OCI-LY7 (cell line): ENCODE measurements at regions not wholly inside any gene's neighbourhood (a gene's known extent, or its start where the extent isn't known, plus 50 kb on each side); places are given as distances from the start of the nearest gene placed in this dataset.

Experiments used
- BruUV-seq: library from RNA; stranded (reverse); fragments of 400-500 nt; replicated peaks from 2 replicates; lab custom pipeline; 2021; lab: Mats Ljungman, UMichigan
- CTCF ChIA-PET: fragments of 300-600 bp; sonication (Branson Sonifier 250); formaldehyde crosslinking; loops from one replicate; lab custom pipeline; 2022; ENCODE audit warnings: antibody characterized with exemption; ENCODE audit not compliant: unreplicated experiment; lab: Charles Lee
- POLR2A ChIA-PET: fragments of 300-600 bp; sonication (Branson Sonifier 250); formaldehyde crosslinking; loops from one replicate; lab custom pipeline; 2022; ENCODE audit warnings: antibody characterized with exemption; lab: Charles Lee
- DNase-seq: peaks from one replicate; pipeline ENCODE4 v3.0.0-alpha.2; 2015; ENCODE audit warnings: low spot score
- H2AFZ ChIP-seq: fragments of 200-600 bp; sonication (generic), shearing (Covaris generic); 2 replicates; pipeline ENCODE4 v1.6.1; 2014; ENCODE audit warnings: mild to moderate bottlenecking, antibody characterized with exemption, low read length, moderate library complexity
- H3K27ac ChIP-seq: fragments of 200-600 bp; sonication (generic); 2 replicates; pipeline ENCODE4 v1.5.1; 2014; ENCODE audit warnings: mixed run types, low read depth, mild to moderate bottlenecking, moderate library complexity, low read length, inconsistent platforms; ENCODE audit not compliant: poor library complexity, severe bottlenecking
- H3K36me3 ChIP-seq: fragments of 200-600 bp; sonication (generic); 2 replicates; pipeline ENCODE4 v1.6.1; 2014; ENCODE audit warnings: mild to moderate bottlenecking, antibody characterized with exemption, low read length, moderate library complexity, mixed read lengths; ENCODE audit not compliant: insufficient read depth
- H3K4me1 ChIP-seq: fragments of 200-600 bp; sonication (generic); 2 replicates; pipeline ENCODE4 v1.5.1; 2014; ENCODE audit warnings: mild to moderate bottlenecking, low read length; ENCODE audit not compliant: insufficient read depth, poor library complexity, severe bottlenecking
- H3K4me2 ChIP-seq: fragments of 200-600 bp; sonication (generic); 2 replicates; pipeline ENCODE4 v1.6.1; 2014; ENCODE audit warnings: mild to moderate bottlenecking, low read length
- H3K4me3 ChIP-seq: fragments of 200-600 bp; sonication (generic); 2 replicates; pipeline ENCODE4 v1.5.1; 2014; ENCODE audit warnings: mild to moderate bottlenecking, low read depth, low read length; ENCODE audit not compliant: poor library complexity, severe bottlenecking
- H3K79me2 ChIP-seq: fragments of 200-600 bp; sonication (generic); 2 replicates; pipeline ENCODE4 v1.6.1; 2016; ENCODE audit warnings: low read depth, mild to moderate bottlenecking, low read length, moderate library complexity, mixed read lengths; ENCODE audit not compliant: insufficient read depth
- H3K9me2 ChIP-seq: fragments of 200-600 bp; sonication (generic); 2 replicates; pipeline ENCODE4 v1.6.1; 2016; ENCODE audit warnings: mild to moderate bottlenecking, low read length, mixed read lengths; ENCODE audit not compliant: insufficient read depth
- H3K9me3 ChIP-seq: fragments of 200-600 bp; sonication (generic); 2 replicates; pipeline ENCODE4 v1.6.1; 2014; ENCODE audit warnings: mild to moderate bottlenecking, mixed run types, low read length, mixed read lengths
- H4K20me1 ChIP-seq: fragments of 200-600 bp; sonication (generic); 2 replicates; pipeline ENCODE4 v1.6.1; 2014; ENCODE audit warnings: mild to moderate bottlenecking, antibody characterized with exemption, low read length, moderate library complexity, mixed read lengths; ENCODE audit not compliant: insufficient read depth
- EZH2phosphoT487 ChIP-seq: fragments of 200-600 bp; sonication (generic); IDR thresholded peaks from 2 replicates; pipeline ENCODE4 v1.6.1; 2018; ENCODE audit warnings: low read depth, borderline replicate concordance, mild to moderate bottlenecking, mixed run types, antibody characterized with exemption, low read length, moderate library complexity, mixed read lengths
- intact Hi-C: fragments of 100-400 bp; cut with micrococcal nuclease; formaldehyde crosslinking; loops from one replicate; pipeline ENCODE4 v1.10.0; 2022; ENCODE audit not compliant: unreplicated experiment
- TF ChIP-seq, protein P1 (sequence below): fragments of 200-600 bp; sonication (generic); conservative IDR thresholded peaks from 2 replicates; pipeline ENCODE4 v1.5.1; 2014; ENCODE audit warnings: mild to moderate bottlenecking, antibody characterized with exemption, low read length, moderate library complexity, mixed read lengths

DNA sequence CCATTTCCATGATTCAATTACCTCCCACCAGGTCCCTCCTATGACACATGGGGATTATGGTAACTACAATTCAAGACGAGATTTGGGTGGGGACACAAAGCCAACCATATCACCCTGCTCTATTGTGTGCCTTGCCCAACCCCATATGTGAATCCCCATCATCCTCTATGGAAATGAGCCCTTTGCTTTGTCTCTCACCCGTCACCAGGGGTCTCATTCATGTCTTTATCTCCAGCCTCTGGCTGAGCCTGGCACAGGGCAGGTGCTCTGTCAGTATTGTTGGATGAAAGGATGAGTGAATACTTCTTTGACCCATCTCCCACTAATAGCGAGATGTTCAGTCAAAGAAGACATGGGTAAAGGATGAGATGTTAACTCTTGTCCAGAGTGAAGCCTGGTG lies 116.6 kb upstream of the LGALSL start:
- Histone ChIP-seq H3K4me3 (no peak overlapping the region), H3K4me1 (no peaks in the 10 kb centered on the region), H3K4me2 (no peak overlapping the region), H3K9me2 (no peaks in the 10 kb centered on the region), H3K79me2 (no peaks in the 10 kb centered on the region), H4K20me1 (no peaks in the 10 kb centered on the region), H3K27ac (no peak overlapping the region), H3K36me3 (no peaks in the 10 kb centered on the region), H2AFZ (no peak overlapping the region), H3K9me3 (no peaks in the 10 kb centered on the region)
- intact Hi-C loops = loop anchor here (10.0 kb wide), 1 partner anchor 287 kb away; no protein-coding TSS in a partner anchor
- CTCF ChIA-PET = no interaction called here
- TF ChIP-seq, protein P1, sequence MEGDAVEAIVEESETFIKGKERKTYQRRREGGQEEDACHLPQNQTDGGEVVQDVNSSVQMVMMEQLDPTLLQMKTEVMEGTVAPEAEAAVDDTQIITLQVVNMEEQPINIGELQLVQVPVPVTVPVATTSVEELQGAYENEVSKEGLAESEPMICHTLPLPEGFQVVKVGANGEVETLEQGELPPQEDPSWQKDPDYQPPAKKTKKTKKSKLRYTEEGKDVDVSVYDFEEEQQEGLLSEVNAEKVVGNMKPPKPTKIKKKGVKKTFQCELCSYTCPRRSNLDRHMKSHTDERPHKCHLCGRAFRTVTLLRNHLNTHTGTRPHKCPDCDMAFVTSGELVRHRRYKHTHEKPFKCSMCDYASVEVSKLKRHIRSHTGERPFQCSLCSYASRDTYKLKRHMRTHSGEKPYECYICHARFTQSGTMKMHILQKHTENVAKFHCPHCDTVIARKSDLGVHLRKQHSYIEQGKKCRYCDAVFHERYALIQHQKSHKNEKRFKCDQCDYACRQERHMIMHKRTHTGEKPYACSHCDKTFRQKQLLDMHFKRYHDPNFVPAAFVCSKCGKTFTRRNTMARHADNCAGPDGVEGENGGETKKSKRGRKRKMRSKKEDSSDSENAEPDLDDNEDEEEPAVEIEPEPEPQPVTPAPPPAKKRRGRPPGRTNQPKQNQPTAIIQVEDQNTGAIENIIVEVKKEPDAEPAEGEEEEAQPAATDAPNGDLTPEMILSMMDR = peak; percentile 21; the same call in 1 of the 2 replicates
- no peak for TF ChIP-seq EZH2phosphoT487
- BruUV-seq = no TSS peak
- POLR2A ChIA-PET = no interaction called here
- no peak for DNase-seq

DNA sequence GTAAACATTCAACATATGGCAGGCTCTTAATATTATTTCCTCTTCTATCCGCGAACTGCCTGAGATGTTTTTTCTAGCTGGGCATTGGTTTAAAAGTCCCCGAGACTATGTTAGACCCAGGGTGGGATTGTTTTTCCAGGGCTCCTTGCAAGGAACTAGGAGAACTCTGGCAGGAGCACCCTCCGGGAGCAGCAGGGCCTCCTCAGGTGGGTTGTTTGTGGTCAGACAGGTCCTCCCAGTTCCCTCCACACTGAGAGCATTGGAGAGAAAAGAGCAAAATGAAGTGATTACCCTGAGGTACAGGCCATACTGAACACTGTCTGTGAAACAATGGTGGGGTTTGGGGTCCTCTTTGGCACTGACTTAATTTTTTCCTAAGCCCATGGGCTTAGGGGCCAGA lies 115.9 kb upstream of the LGALSL start:
- no peak for DNase-seq
- no peak overlapping the region for H3K27ac ChIP-seq
- no peaks in the 10 kb centered on the region for H3K36me3 ChIP-seq
- no peaks in the 10 kb centered on the region for H3K9me2 ChIP-seq
- no peak for TF ChIP-seq EZH2phosphoT487
- TF ChIP-seq, protein P1 = no peak
- no TSS peak for BruUV-seq
- H3K4me1 ChIP-seq = no peaks in the 10 kb centered on the region
- H3K9me3 ChIP-seq = no peaks in the 10 kb centered on the region
- H4K20me1 ChIP-seq = no peaks in the 10 kb centered on the region
- ChIA-PET POLR2A (no interaction called here), CTCF (interaction anchor here (0.6 kb wide), 1 partner anchor 129 kb away, joined by 3 read pairs; no protein-coding TSS in a partner anchor)
- intact Hi-C loops = loop anchor here (10.0 kb wide), 1 partner anchor 287 kb away; no protein-coding TSS in a partner anchor
- H3K4me2 ChIP-seq = no peak overlapping the region
- no peak overlapping the region for H3K4me3 ChIP-seq
- H2AFZ ChIP-seq = no peak overlapping the region
- no peaks in the 10 kb centered on the region for H3K79me2 ChIP-seq

DNA sequence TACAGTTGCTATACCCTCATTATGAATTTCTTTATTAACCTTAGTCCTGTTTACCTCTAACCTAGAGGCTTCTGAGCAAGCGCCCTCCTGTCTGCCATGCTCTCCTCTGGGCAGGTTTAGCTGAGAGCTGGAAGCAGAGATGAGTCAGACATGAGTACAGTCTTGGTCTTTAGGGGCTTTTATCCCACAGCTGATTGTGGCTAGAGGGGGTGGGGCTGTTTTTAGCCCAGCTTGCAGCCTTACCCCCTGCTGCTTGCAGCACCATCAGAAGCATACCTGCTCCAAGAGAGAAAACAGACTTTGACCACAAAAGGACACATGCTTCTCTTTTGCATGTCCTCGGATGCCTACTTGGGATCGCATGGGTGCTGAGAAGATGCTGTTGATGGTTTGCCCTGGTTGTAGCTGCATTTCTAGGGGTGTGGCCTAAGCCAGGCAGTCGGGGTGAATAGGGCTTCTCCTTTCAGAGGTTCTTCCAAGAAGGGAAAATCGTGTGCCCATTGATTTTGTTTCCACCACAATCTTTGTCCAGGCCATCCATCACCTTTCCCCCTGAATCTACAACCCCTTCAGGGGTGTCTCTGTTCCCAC lies 115.0 kb upstream of the LGALSL start:
- BruUV-seq = no TSS peak

More for the DNA sequence above, 115.0 kb upstream of the LGALSL start:
- Histone ChIP-seq H3K9me2 (no peaks in the 10 kb centered on the region), H3K79me2 (no peaks in the 10 kb centered on the region), H3K4me1 (no peaks in the 10 kb centered on the region), H3K9me3 (no peaks in the 10 kb centered on the region), H3K27ac (no peak overlapping the region), H3K36me3 (no peaks in the 10 kb centered on the region), H4K20me1 (no peaks in the 10 kb centered on the region), H2AFZ (no peak overlapping the region), H3K4me2 (no peak overlapping the region), H3K4me3 (no peak overlapping the region)
- ChIA-PET CTCF (no interaction called here), POLR2A (interaction anchor here (0.6 kb wide), 1 partner anchor 238 kb away, joined by 5 read pairs; no protein-coding TSS in a partner anchor)
- TF ChIP-seq EZH2phosphoT487 = no peak
- TF ChIP-seq, protein P1 = no peak
- intact Hi-C loops = loop anchor here (10.0 kb wide), 1 partner anchor 286 kb away; no protein-coding TSS in a partner anchor
- DNase-seq = no peak
